H1 (cell line): ENCODE measurements at regions not wholly inside any gene's neighbourhood (a gene's known extent, or its start where the extent isn't known, plus 50 kb on each side); places are given as distances from the start of the nearest gene placed in this dataset.

Experiments
- BCL11A ChIP-seq, 2 experiments: IDR thresholded peaks; one replicate each; pipeline ENCODE4 v1.6.1; 2011; ENCODE audit warnings: low read depth in 2 of 2, low read length in 2 of 2, mild to moderate bottlenecking in 2 of 2
- CEBPB ChIP-seq: IDR thresholded peaks from 2 replicates; pipeline ENCODE4 v1.6.1; 2012; ENCODE audit warnings: low read depth, low read length
- CREB1 ChIP-seq: IDR thresholded peaks from 2 replicates; pipeline ENCODE4 v1.6.1; 2012; ENCODE audit warnings: inconsistent platforms
- CTCF ChIP-seq, 3 experiments: IDR thresholded peaks; 1 replicate in 2 of 3; 2 replicates in 1 of 3; pipeline versions ENCODE4 v1.5.1 to v1.6.1; 2011; ENCODE audit warnings: low read length in 3 of 3, mild to moderate bottlenecking in 3 of 3, inconsistent platforms in 2 of 3, low read depth in 1 of 3, moderate library complexity in 1 of 3; ENCODE audit not compliant: insufficient read depth in 1 of 3; ENCODE audit errors: control extremely low read depth in 1 of 3
- EGR1 ChIP-seq: IDR thresholded peaks from 2 replicates; pipeline ENCODE4 v1.6.1; 2011; ENCODE audit warnings: low read depth, low read length, borderline replicate concordance
- GABPA ChIP-seq: IDR thresholded peaks from 2 replicates; pipeline ENCODE4 v1.6.1; 2011; ENCODE audit warnings: mild to moderate bottlenecking, low read length, moderate library complexity, borderline replicate concordance; ENCODE audit not compliant: insufficient read depth
- KDM1A ChIP-seq: fragments of 200-600, 300-600 bp; sonication (generic); IDR thresholded peaks from 2 replicates; pipeline ENCODE4 v1.7.1; 2016; ENCODE audit warnings: mild to moderate bottlenecking, low read length, borderline replicate concordance
- MAX ChIP-seq: IDR thresholded peaks from 2 replicates; pipeline ENCODE4 v1.6.1; 2012; ENCODE audit warnings: inconsistent platforms
- POLR2A ChIP-seq, 2 experiments: IDR thresholded peaks; 1 replicate in 1 of 2; 2 replicates in 1 of 2; pipeline ENCODE4 v1.6.1; 2011; ENCODE audit warnings: low read depth in 2 of 2, low read length in 2 of 2, mild to moderate bottlenecking in 2 of 2; ENCODE audit errors: control extremely low read depth in 1 of 2
- POLR2AphosphoS5 ChIP-seq: IDR thresholded peaks from 2 replicates; pipeline ENCODE4 v1.6.1; 2011; ENCODE audit warnings: low read depth, low read length
- RAD21 ChIP-seq, 2 experiments: IDR thresholded peaks in 1 of 2; conservative IDR thresholded peaks in 1 of 2; 2 replicates each; pipeline ENCODE4 v1.6.1; 2011; ENCODE audit warnings: low read depth in 2 of 2, low read length in 2 of 2, improper control_type of control experiment in 1 of 2, inconsistent platforms in 1 of 2, mild to moderate bottlenecking in 1 of 2, moderate library complexity in 1 of 2
- TAF1 ChIP-seq: IDR thresholded peaks from 2 replicates; pipeline ENCODE4 v1.6.1; 2011; ENCODE audit warnings: mild to moderate bottlenecking, low read depth, low read length
- TAF7 ChIP-seq: optimal IDR thresholded peaks from 2 replicates; pipeline ENCODE3; 2011; ENCODE audit warnings: low read depth, mild to moderate bottlenecking, inconsistent platforms, low read length, moderate library complexity, borderline replicate concordance
- TCF12 ChIP-seq: IDR thresholded peaks from 2 replicates; pipeline ENCODE4 v1.6.1; 2011; ENCODE audit warnings: low read depth, mild to moderate bottlenecking, low read length

GRCh38 chr13:34587576-34587975 is 354.5 kb upstream of the NBEA start:
- TF ChIP-seq POLR2A (IDR thresholded peaks at IDR 0.05; ENCODE audit: control extremely low read depth in 1 of 2, low read depth in 2 of 2, low read length in 2 of 2), result no peak
- TF ChIP-seq POLR2AphosphoS5, result no peak
- no peak for TF ChIP-seq MAX
- no peak for TF ChIP-seq CTCF (IDR thresholded peaks at IDR 0.05; ENCODE audit: control extremely low read depth in 1 of 3, insufficient read depth in 1 of 3, low read depth in 1 of 3, low read length in 3 of 3)
- no peak for TF ChIP-seq CREB1
- TF ChIP-seq CEBPB, result no peak
- no peak for TF ChIP-seq TAF7
- no peak for TF ChIP-seq BCL11A (IDR thresholded peaks at IDR 0.05; ENCODE audit: low read depth in 2 of 2, low read length in 2 of 2)
- no peak for TF ChIP-seq EGR1
- TF ChIP-seq TAF1, result no peak
- TF ChIP-seq KDM1A, result no peak
- no peak for TF ChIP-seq TCF12
- TF ChIP-seq GABPA, result no peak
- no peak for TF ChIP-seq RAD21 (IDR thresholded peaks at IDR 0.05 in 1 of 2, conservative IDR thresholded peaks at IDR 0.05 in 1 of 2; ENCODE audit: low read depth in 2 of 2, low read length in 2 of 2)
